Activated CD8-positive, alpha-beta memory T cell treated with anti-CD3 and anti-CD28 coated beads for 1 hour (primary cell): ENCODE measurements at regions not wholly inside any gene's neighbourhood (a gene's known extent, or its start where the extent isn't known, plus 50 kb on each side); places are given as distances from the start of the nearest gene placed in this dataset.

Source experiments
- DNase-seq, 2 donors: peaks; one replicate each; pipeline ENCODE4 v3.0.0-alpha.2; 2020; ENCODE audit warnings: low read depth in 1 of 2; ENCODE audit errors: extremely low read depth in 1 of 2

DNA sequence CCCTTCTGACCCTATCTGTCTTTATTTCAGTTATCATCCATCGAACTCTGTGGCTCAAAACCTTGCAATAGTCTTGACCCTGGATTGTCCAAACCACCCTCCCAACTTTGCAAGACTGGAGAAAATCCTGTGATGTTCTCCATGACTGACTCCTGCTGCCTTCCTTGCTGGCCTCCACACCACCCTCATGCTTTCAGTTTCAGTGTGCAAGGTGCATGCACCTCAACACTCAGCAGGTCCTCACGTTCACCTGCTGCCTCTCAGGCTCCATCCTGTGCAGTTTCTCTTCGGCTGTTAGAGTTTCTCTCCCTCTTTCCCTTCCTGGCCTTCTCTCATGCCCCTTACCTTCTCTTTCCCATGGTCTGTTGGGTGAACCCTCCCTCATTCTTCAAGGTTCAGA lies 59.4 kb upstream of the ASIC2 start:
- no peak for DNase-seq

DNA sequence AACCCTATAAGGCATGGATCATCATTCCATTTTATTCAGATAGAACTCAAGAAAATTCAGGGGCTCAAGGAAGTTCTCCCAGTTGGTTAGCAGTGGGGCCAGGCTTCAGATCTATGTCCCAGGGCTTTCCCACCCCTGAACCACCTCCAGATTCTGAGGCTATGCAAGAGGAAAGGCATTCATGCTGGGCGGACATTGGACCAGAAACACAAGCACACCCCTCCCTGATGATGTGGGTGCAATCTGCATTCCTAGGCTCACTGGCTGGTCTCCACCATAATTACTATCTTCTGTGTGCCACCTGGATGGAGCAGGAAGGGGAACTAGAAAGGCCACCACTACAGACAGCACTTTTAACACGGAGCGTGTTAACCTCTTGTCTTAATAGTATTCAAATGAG lies 63.2 kb upstream of the ASIC2 start:
- no peak for DNase-seq

DNA sequence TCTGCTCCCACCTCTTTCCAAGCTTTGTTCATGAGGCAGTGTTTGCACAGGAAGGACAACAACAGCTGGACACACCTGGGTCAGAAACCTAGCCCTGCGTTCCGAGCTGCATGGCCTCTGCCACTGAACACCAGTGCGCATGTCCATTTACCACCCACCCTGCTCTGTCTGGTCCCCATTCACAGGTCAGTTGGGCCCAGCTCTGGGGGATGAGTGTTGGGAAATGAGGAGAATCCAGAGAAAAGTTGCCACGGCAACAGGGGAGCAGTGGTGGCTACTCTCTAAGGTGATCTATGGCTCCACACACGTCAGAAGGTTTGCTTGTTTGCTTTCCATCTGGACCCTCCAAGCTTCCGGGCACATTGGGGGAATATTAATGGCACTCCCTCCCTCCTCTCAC lies 70.4 kb upstream of the ASIC2 start:
- no peak for DNase-seq

DNA sequence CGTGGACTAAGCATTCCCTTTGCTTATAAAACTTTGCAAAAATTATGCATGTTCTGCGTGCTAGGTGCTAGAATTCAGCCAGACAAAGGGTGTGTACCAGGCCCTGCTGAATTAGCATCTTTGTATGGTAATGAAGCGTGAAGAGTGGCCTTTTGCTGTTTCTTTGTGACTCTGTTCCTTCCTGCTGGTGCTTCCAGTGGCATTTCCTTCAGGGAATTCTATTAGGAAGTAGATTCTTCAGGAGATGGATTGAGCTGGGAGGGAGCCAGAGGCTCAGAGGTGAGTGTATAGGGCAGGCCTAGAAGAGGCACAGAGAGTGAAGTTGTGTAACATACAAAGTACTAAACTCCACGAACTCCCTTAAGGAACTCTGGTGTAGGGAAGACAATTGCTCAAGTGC lies 73.9 kb upstream of the ASIC2 start:
- DNase-seq, result no peak

DNA sequence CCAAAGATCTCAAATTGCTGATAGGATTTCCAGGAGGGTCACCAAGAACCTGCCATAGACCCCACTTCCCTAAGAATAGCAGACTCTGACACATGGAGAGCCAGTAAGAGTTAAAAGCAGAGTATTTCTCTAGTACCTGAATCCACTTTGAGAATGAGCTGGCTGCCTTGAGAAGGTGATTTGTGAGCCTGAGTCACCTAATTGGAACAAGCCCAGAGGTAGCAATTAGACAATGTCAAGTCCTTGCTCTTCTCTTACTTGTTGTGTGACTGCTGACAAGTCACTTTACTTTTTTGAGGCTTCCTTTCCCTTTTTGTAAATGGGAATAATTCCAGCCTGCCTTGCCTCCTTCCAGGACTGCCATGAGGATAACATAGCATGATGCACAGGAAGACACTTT lies 76.1 kb upstream of the ASIC2 start:
- DNase-seq, result no peak

DNA sequence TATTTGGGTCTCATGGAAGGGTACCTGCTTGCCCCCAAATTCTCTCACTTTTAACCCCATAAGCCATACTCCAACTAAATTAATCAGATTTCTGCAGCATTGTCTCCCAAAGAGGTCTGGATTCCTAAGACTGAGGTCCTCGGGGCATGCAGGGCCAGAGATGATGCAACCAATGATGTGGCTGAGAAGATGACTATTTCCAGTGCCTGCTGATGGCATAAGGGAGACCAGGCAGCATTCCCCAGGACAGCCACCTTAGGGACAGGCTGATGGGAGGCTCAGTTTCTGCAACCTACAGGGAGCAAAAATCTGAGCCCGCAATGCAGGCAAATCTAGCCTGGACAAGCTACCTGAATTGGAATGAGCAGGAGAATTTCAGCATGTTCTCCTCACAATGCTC lies 76.8 kb upstream of the ASIC2 start:
- no peak for DNase-seq

DNA sequence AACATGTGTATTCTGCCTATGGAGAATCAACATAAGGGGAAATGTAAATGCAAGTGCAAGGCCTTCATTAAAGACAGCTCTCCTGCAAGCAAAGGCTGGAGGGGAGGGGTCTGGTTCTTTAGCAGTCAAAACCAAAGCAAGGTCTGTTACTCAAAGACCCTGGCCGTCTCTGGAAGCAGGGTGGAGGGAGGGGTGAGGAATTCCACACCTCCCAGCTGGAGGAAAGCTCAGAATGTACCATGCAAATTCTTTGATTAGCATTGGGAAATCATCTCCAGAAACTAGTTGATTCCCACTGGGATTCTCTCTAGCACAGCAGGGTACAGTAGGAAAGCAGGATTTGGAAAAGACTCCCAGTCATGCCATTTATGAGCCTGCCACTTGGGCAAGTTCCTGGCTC lies 77.3 kb upstream of the ASIC2 start:
- DNase-seq, result no peak

DNA sequence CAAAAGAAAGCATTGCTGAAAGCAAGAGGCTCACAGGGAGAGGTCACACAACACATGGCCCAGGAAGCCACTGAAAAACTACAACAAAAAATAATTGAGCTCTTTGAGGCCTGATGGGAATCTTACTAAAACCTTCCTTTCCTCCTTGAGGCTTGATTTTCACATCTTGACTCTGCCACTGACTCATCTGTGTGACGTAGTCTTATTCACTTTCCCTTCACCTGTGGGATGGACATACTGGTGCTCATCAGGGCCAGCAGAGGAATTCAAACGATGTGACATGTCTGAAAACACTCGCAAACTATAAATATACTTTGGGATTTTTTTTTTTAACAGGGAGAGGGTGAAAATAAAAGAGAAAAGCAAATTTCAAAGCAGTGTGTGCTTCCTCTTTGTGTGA lies 78.3 kb upstream of the ASIC2 start:
- DNase-seq, result no peak

DNA sequence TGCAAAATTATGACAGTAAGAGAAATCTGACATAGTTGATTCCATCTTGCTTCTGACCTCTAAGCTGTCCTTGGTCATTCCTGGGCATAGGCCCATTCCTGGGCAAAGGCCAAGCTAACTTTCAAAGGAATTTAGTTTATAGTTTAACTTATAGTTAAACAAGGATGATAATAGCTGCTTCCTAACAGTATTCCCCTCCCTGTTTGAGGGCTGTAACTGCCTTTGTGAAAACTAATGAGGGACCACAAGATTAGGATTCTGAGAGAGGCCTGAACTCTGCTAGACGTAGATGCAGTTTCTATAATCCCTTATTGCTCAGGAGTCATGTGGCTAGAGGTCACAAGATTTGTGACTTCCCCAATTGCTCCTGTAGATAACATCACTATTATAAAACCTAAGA lies 80.2 kb upstream of the ASIC2 start:
- DNase-seq, result no peak

DNA sequence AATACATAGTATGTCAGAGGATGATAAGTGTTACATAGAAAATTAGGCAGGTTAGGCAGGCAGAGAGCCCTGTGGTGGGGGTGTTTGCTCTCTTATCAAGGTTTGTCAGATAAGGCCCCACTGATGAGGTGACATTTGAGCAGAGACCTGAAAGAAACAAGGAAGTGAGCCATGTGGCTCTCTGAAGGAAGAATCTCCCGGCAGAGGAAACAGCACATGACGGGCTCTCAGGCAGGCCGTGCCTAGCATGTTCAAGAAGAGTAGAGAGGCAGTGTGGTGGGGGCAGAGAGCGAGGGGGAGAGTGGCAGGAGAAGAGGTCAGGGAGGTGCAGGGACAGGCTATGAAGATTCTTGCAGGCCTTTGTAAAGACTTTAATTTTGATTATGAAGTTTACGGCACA lies 82.0 kb upstream of the ASIC2 start:
- no peak for DNase-seq

DNA sequence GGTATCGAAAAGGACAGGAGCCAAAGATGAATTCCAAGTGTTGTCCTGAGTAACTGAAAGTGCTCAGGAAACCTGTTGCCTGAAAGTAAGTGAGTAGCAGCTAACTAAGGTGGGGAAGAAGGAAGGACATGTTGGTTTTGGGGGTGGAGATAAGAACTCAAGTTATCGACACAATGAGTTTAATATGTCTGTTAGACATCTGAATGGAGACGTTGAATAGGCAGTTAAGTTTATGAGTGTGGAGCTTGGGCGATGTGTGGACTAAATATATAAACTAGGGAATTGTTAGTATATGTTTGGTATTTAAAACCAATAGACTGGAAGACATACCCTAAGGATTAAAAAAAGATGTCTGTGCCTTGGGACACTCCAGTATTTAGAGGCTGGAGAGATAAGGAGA lies 82.7 kb upstream of the ASIC2 start:
- DNase-seq, result no peak

DNA sequence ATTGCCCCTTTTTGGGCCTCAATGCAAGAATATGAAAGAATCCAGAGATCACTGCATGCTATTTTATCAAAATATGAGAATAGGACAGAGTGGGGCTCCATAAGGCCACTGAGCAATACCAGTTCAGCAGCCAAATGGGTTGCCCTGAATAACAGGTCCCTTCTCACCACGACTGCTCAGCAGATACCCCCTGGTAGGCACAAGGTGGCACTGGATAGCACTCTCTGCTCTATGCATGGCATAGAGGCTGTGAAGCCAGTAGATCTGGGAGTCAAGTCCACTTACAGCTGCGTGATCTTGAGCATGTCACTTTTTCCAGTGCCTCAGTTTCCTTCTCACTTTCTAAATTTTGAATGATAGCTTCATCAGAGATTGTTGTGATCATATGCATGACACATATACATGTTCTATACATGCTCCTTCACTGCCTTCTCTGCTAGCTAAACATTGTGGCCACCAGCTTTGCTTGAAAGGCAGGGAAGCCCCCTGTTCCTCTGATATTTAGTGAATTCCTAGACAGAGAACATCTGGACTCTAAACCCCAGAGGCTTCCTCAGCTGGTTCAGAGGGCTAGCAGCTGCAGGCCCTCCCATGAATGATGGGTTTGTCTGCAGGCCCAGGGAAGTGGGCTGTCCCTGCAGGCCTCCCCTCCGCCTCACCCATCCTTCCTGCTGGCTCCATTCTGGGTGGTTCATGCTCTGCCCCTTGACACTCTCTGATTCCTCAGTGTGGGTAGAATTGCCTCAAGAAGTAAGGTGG lies 84.9 kb upstream of the ASIC2 start:
- DNase-seq, result no peak

DNA sequence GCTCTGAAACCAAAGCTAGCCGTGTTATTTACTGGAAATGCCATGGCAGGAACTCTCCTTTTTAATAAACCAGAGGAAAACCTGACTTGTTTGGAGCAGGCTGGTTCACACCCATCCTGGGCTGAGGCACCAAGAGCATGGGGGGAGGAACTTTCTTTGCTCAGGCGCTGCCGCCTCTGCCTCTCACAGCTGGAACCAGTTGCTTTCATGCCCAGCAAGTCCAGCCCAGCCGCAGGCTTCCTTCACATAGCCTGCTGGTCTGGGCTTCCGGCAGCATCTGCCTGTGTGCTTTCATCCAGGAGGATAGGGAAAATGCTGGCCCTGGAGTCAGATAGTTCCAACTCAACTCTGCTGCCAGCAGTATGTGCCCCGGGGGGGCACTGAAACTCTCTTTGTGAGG lies 88.1 kb upstream of the ASIC2 start:
- DNase-seq, result no peak

DNA sequence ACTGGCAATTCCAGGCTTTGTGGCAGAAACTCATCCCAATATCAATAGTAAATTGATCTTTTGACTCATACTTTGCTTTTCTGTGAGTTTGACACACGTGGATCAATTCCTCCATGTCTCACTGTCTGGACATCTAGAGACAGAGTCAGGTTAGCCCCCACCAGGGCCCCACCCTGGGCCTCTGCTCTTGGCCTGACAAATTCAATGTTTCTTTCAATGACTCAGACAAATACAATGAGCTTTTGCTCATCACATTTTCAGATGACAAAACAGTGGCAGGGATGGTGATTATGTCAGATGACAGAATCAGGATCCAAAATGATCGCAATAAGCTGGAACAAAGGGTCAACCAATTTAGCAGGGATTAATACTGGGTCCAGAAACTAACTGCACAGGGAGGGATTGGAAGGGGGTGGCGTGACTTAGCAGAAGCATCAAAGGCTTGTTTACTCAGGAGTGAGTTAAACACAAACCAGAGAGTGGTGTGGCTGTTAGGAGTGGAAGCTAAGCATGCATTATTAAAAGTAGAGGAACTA lies 90.5 kb upstream of the ASIC2 start:
- no peak for DNase-seq

DNA sequence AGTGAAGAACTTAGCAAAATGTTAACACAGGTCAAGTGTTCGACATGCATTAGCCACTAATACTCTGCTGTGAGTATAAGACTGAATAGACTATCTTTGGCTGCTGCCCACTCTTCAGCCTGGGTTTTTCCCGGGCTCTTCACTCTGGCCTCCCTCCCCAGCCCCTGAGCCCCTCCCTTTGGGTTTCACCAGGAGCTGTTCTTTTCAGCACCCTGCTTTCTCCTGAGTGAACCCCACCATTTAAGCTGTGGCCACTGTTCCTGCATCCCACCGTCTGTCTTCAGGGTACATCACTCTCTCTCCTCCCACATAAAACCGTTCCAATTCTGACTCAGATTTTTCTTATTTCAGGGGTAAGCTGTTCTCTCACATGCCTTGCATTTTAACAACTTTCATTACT lies 92.0 kb upstream of the ASIC2 start:
- no peak for DNase-seq

DNA sequence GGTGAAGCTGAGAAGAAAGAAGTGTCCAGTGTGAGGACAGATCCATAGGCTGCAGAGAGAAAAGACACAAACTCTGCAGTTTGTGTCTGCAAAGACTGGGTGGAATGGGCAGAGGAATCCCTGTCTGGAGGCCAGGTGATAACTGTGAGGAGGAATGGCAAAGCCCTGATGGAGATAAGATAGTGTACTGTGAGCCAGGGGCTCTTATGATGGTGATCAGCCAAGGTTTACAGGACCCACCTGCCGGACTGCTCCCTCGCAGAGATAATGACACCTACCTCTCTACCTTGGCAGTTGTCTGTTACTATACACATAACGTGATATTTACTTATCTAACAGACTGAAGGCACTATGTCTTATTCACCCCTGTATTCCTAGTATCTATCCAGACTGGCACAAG lies 92.6 kb upstream of the ASIC2 start:
- DNase-seq, result no peak

DNA sequence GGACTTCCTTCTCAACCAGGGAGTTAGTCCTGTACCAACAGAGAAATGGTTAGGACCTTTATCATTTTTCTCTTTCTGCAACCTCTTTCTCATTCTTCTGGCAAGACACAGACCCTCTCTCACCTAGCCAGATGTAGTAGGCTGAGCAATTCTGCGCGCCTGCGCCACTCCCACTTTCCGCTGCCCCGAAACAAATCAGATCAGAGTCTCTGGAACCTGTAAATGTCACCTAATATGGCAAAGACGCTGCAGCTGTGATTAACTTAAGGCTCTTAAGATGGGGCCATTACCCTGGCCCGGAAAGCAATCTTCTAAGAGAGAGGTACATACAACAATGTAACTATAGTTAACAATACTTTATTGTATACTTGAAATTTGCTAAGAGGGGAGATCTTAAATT lies 94.3 kb upstream of the ASIC2 start:
- DNase-seq, result no peak

DNA sequence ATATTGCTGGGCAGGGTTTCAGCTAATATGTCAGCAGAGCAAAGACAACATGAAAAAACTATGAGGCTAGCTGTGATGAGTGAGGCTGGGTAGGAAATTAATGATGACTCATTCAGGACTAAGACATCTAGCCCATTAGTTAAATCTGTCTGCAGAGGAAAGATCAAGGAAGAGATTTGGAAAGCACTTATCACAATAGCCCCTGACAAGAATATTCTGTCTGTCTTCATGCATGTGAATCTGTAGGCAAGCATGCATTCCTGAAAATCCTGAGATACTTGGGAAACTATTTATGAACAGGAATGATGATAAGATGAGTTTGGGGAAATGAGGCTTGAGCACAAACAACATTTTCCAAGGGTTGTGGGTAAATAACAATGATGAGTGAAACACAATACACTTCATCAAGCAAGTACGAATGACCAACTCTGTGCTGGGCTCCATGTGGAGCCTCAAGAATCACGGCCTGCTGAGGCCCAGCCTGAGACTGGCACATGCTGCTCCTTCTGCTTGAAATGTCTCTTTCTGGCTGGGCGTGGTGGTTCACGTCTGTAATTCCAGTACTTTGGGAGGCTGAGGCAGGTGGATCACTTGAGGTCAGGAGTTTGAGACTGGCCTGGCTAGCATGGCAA lies 96.5 kb upstream of the ASIC2 start:
- DNase-seq, result no peak

DNA sequence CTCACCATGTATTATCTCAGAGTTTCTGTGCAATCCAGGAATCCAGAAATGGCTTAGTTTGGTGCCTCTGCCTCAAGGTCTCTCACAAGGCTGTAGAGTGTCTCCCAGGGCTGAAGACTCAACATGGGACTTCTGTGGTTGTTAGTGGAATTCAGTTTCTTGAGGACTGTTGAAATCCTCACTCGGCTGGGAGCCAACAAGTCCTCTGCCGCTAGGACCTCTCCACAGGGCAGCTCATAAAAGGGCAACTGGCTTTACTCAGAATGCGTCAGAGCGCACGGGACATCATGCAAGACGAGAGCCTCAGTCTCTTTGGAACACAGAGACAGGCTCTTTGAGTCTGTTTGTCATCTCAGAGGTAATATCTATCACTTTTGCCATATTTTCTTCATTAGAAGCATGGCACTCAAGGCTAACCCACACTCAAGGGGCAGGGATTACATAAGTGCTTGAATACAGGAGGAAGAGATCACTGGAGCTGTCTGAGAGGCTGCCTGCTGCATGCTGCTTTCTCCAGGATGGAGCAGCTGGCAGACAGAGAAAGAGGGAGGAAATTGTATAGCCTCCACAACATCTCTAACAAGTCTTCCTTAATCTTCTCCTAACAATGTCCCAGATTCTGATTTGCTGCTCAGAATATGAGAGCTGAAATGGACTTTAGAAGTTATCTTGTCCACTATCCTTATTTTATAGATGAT lies 97.5 kb upstream of the ASIC2 start:
- DNase-seq, result no peak

DNA sequence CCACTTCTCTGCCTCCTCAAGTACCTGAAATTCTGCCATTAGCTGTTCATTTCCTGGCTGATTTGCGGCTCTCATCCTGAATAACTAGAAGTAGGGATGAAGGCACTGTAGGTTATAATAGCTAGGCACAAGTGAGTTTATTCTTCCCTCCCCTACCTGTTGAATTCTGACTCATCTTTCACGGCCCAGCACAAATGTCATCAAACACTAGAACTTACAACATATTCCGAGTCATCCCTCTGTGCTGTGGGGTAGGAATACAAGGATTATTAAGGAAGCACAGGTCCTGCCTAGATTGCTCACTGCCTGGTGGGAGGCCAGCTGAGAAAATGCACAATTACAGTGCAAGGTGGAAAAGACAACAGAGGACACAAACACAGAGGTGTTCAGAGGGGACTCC lies 103.7 kb upstream of the ASIC2 start:
- DNase-seq, result no peak

DNA sequence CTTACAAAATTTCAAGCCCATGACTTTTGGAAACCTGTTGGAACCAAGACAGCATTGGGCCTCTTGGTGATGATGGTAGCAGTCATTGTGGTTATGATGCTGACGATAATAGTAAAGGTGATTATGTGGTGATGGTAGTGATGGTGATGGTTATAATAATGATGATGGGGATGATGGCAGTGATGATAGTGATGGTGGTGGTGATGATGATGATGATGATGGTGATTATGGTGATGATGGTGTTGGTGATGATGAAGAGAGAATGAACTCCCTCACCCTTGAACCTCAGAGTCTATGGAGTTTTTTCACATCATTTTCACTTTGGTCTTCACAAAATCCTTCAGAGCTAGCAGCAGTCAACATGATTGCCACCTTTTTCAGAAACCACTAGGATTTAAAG lies 105.3 kb upstream of the ASIC2 start:
- no peak for DNase-seq

DNA sequence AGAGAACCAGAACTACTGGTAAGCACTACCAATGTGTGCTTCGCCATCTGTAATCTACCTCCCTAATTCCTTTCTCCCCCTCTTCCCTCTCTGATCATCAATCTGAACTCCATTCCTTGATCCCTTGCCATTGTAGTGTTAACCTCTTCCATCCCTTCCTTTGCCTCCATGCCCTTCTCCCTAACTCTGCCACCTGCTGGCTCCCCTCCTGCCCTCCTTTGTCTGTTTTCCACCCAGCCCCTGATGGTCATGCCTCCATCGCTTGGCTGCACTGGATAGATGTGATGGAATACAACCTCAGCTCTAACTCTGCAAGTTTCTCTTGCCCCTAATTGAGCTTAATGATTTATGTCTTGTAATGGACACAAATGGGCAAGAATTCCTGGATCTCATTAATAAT lies 108.2 kb upstream of the ASIC2 start:
- DNase-seq, result no peak
